AG04450 (cell line): ENCODE measurements at regions not wholly inside any gene's neighbourhood (a gene's known extent, or its start where the extent isn't known, plus 50 kb on each side); places are given as distances from the start of the nearest gene placed in this dataset.
"Not testable (repeated sequence)": the region's sequence is repeated elsewhere in the genome, so short reads cannot be mapped to it uniquely, and the experiment has no call there.

Experiments
- CTCF ChIA-PET: fragments of 300-600, 350-600 bp; formaldehyde crosslinking; extraction: SDS; loops from one replicate; lab custom pipeline; 2022; ENCODE audit warnings: antibody characterized with exemption, inconsistent platforms; lab: Charles Lee
- POLR2A ChIA-PET: fragments of 350-600 bp; formaldehyde crosslinking; extraction: SDS; loops from one replicate; lab custom pipeline; 2021; ENCODE audit warnings: antibody characterized with exemption, inconsistent platforms; lab: Yijun Ruan, JAX
- DNase-seq: peaks from one replicate; pipeline ENCODE4 v3.0.0-alpha.2; 2011; ENCODE audit warnings: low read depth, low spot score
- H3K27ac ChIP-seq: one replicate; pipeline ENCODE4 v1.5.1; 2012; ENCODE audit warnings: low read depth, low read length, control low read depth
- H3K27me3 ChIP-seq: one replicate; pipeline ENCODE4 v1.6.0; 2012; ENCODE audit warnings: low read length; ENCODE audit not compliant: control insufficient read depth, insufficient read depth
- H3K4me3 ChIP-seq: 2 replicates; pipeline ENCODE4 v1.5.1; 2011; ENCODE audit warnings: mild to moderate bottlenecking, low read depth, low read length, control low read depth
- H3K9me3 ChIP-seq: 2 replicates; pipeline ENCODE4 v1.5.1; 2012; ENCODE audit warnings: low read length; ENCODE audit not compliant: control insufficient read depth, insufficient read depth
- CTCF ChIP-seq: IDR thresholded peaks from 2 replicates; pipeline ENCODE4 v1.5.1; 2011; ENCODE audit warnings: low read depth, low read length, control low read depth, inconsistent platforms

- Histone ChIP-seq H3K9me3 (no peaks in the 10 kb centered on the region), H3K27ac (no peak overlapping the region), H3K27me3 (peaks cover 2% of the 10 kb centered on the region), H3K4me3 (no peak overlapping the region)
- no peak for DNase-seq
- POLR2A ChIA-PET, result no interaction called here
- CTCF ChIA-PET, result no interaction called here
- TF ChIP-seq CTCF, result no peak
These were observed 193.4 kb upstream of the WWC1 start for GRCh38 chr5:168097876-168098653.

GRCh38 chr5:168101352-168101751 is 190.1 kb upstream of the WWC1 start:
- H3K27me3 ChIP-seq, result no peaks in the 10 kb centered on the region
- no peak overlapping the region for H3K4me3 ChIP-seq
- POLR2A ChIA-PET, result no interaction called here
- no peaks in the 10 kb centered on the region for H3K9me3 ChIP-seq
- TF ChIP-seq CTCF, result no peak
- H3K27ac ChIP-seq, result no peak overlapping the region
- CTCF ChIA-PET, result no interaction called here
- no peak for DNase-seq

- H3K9me3 ChIP-seq, H3K4me3 ChIP-seq, CTCF ChIA-PET, DNase-seq, POLR2A ChIA-PET, H3K27me3 ChIP-seq, H3K27ac ChIP-seq: not testable (repeated sequence)
These were observed 188.4 kb upstream of the WWC1 start for GRCh38 chr5:168103018-168103417.

GRCh38 chr5:168104350-168104749 is 187.1 kb upstream of the WWC1 start:
- Histone ChIP-seq H3K9me3 (no peaks in the 10 kb centered on the region), H3K27ac (no peak overlapping the region), H3K4me3 (no peak overlapping the region), H3K27me3 (no peaks in the 10 kb centered on the region)
- POLR2A ChIA-PET, result no interaction called here
- TF ChIP-seq CTCF, result no peak
- no peak for DNase-seq
- CTCF ChIA-PET, result no interaction called here

GRCh38 chr5:168104811-168105481 is 186.5 kb upstream of the WWC1 start:
- Histone ChIP-seq H3K9me3 (no peaks in the 10 kb centered on the region), H3K27me3 (no peaks in the 10 kb centered on the region), H3K4me3 (no peak overlapping the region), H3K27ac (no peak overlapping the region)
- ChIA-PET CTCF (no interaction called here), POLR2A (no interaction called here)
- no peak for TF ChIP-seq CTCF
- DNase-seq, result no peak
